Adrenal gland (tissue), 5 donors: ENCODE measurements at regions not wholly inside any gene's neighbourhood (a gene's known extent, or its start where the extent isn't known, plus 50 kb on each side); places are given as distances from the start of the nearest gene placed in this dataset.

Experiments
- POLR2A ChIP-seq, 2 donors: fragments of 450-650 bp; IDR thresholded peaks; one replicate each; pipeline ENCODE4 v1.6.1; 2017; ENCODE audit warnings: antibody characterized with exemption in 2 of 2, mild to moderate bottlenecking in 2 of 2, moderate library complexity in 1 of 2
- TF ChIP-seq, protein P1 (sequence below), 6 experiments: fragments of 450-650 bp in 4 of 6; fragments of 200-600 bp in 2 of 6; sonication (generic) in 1 of 6; IDR thresholded peaks; 1 replicate in 5 of 6; 2 replicates in 1 of 6; pipeline versions ENCODE4 v1.5.1 to v1.8.0; 2016 to 2021; ENCODE audit warnings: antibody characterized with exemption in 6 of 6, mild to moderate bottlenecking in 2 of 6, moderate library complexity in 1 of 6
- donor health status: DM: no; HTN: no; CAD: no.

DNA sequence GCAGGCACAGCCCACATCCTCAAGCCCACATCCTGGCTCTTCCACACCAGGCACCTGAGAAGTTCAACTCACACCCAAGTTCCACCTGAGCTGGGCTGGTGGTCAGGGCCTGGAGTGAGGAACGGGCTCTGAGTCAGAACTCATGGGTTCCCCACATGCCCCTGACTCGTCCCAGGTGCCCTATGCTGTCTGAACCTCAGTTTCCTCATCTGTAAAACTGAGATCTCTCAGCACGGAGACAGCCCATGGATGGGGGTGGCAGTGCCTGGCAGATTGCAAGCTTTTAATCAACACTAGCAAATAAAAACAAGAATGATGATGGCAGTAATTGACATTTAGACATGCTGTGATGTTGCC is 307.8 kb downstream of the NDUFA10 start:
- TF ChIP-seq, protein P1, sequence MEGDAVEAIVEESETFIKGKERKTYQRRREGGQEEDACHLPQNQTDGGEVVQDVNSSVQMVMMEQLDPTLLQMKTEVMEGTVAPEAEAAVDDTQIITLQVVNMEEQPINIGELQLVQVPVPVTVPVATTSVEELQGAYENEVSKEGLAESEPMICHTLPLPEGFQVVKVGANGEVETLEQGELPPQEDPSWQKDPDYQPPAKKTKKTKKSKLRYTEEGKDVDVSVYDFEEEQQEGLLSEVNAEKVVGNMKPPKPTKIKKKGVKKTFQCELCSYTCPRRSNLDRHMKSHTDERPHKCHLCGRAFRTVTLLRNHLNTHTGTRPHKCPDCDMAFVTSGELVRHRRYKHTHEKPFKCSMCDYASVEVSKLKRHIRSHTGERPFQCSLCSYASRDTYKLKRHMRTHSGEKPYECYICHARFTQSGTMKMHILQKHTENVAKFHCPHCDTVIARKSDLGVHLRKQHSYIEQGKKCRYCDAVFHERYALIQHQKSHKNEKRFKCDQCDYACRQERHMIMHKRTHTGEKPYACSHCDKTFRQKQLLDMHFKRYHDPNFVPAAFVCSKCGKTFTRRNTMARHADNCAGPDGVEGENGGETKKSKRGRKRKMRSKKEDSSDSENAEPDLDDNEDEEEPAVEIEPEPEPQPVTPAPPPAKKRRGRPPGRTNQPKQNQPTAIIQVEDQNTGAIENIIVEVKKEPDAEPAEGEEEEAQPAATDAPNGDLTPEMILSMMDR (IDR thresholded peaks at IDR 0.05), result no peak
- no peak for TF ChIP-seq POLR2A (IDR thresholded peaks at IDR 0.05)
